Anterior cingulate cortex (tissue), 58 donors: ENCODE measurements at regions not wholly inside any gene's neighbourhood (a gene's known extent, or its start where the extent isn't known, plus 50 kb on each side); places are given as distances from the start of the nearest gene placed in this dataset.
A peak's percentile ranks its signal among the peaks of the same experiment; 100 is the strongest.

Experiments
- DNase-seq, 58 donors: peaks; one replicate each; lab custom pipeline; 2025; lab: John Stamatoyannopoulos, UW

DNA sequence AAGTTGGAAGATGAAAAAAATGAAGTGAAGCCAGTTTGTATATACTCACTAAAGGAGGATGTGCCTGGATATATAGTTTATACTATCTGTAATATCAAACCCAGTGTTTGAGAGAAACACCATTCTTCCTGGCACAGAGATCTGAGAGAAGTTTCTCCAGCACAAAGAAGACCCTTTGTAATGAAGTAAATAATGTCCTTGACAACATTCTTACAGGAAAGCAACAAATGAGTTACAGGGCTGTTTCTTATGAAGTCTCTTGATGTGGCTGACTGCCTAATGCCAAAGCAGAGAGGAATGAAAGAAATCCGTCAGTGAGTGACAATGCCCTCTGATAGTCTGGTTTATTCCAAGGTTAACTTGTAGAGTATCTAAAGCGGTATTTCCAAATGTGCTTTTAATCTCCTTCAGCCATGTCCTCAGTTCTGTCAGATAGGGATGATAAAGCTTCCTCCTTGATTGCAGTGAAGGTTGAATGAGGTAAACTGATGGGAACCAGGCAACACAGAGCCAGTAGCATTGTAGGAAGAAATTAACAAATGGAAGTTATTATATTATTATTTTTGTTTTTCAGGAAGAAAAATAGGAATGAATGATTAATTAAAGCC, 123.1 kb upstream of the ZNF608 start:
- DNase-seq, result no peak

DNA sequence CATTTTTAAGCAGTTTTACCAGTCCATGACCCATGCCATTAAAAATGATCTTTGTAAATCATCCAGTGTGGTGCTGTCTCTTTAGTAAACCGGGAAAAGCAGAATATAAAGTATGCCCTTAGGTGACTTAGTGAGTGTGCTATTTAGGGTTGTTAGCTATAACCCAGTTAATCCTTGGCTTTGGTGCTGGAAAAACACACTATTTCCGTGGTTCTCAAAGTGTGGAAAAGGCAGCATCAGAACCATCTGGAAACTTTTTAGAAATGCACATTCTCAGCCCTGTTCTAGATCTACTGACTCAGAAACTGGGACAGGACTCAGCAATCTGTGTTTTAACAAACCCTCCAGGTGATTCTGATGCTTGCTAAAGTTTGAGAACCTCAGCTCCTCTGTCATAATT, 123.6 kb upstream of the ZNF608 start:
- DNase-seq, result no peak

DNA sequence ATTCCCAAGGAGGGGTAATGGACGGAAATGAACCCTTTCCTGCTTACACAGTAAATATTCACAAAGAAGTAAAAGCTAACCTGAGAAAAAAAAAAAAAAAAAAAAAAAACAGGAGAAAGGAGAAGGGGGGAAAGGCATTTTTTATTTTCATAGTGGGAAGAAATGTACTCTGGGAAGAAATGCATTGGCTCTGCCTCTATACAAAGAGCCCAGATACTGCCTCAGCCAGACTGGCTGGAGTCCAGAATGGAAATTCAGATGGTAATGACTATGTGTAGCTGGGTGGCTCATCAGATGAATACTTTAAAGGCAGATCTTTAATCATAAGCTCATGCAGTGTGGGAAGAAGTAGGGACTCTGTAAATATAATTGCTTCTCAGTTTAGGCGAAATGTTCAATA, 124.9 kb upstream of the ZNF608 start:
- peak in 17 of 58 donors; percentile 5 to 45 (median 18) for DNase-seq

DNA sequence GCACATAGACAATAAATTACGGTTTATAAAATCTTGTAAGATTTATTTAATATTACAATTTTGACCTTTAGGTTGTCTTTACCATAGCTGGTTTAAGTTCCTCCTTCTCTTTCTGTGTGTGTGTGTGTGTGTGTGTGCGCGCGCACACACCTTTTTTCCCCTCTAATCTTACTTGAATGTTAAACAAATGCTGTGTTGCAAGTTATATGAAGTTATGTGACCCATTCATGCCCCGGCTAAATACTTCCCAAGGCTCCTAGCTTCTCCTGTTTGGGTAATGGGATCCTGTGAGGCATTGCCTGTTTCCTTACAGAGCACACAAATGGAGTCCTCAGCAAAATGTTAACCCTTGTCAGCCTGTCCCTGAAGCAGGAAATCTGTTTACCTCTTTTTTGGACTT, 125.6 kb upstream of the ZNF608 start:
- DNase-seq, result no peak

DNA sequence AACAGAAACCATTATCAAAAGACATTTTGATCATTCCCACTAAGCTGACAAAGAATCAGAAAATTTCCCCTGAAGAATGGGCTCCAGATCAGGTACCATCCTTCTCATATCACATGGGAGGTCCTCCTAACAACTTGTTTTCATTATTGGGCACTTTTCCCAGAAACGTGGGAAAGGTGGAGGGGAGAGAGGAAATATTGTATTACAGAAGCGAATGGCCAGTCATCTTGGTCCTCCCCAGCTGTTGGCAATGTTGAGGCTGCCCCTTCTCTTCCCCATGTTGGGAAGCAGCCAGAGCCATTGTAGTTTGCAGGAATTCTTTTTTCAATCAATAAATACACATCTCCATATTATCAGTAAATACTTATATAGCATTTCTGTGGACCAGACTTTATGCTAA, 126.2 kb upstream of the ZNF608 start:
- no peak for DNase-seq

DNA sequence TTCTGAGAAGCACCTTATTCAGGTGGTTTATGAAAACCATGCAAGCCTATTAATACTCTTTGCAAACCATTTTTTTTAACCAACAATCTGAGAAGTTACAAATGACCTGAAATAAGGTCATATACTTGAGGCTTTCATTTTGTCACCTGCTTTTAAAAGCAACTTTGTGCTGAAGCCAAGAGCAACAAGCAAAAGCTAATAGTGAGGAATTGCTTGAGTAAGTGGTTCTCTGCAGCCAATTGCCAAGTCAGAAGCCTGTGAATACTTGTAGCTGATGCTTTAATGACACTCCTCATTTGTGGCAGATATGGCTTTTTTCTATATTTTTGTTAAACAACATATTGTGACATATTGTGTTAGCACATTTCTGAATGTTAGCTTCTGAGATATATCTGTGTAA, 126.7 kb upstream of the ZNF608 start:
- no peak for DNase-seq

DNA sequence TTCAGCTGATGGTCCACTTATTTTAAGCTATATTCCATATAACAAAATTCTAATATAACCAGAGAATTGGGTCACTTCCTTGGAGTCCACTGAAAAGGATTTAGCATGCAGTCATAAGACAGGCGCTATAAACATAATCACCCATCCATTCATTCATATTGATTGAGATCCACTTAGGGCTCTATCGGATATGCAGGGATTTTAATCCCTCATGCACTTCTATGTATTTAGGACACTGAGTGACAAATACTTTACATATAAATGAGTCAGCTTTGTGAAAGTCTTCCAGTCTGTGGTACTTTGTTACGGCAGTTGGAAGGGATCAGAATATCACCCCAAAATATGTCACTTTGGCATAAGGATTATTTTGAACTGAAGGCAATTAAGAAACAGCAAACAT, 127.3 kb upstream of the ZNF608 start:
- no peak for DNase-seq

DNA sequence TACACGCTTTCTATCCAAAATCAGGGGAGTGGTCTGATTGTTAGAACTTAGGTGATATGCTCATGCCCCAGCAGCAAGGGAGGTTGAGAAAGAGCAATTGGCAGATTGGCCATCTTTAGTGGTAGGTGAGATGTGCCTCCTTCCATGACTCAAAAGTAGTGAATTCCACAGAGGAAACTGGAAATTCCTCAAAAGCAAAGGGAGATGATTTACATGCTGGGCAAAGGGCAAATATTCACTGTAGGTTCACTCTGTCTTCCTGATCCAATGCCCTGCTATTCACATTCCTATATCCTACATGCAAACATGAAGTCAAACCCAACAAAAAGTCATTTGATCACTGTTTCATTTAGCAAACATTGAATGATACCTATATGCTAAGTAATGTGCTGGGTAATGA, 130.1 kb upstream of the ZNF608 start:
- no peak for DNase-seq

DNA sequence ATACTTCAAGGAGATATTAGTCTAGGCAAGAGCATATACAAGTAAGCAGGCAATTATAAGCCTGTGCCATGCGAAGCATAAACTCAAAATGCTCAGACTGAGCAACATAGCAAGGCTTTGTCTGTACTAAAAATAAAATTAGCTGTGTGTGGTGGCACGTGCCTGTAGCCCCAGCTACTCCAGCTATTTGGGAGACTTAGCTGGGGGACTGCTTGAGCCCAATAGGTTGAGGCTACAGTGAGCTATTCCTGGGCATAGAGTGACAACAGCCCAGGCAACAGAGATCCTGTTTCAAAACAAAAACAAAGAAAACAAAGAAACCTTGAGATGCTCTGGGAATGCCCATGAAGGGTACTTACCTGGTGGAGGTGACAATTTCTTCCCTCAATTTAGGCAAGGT, 130.5 kb upstream of the ZNF608 start:
- no peak for DNase-seq

DNA sequence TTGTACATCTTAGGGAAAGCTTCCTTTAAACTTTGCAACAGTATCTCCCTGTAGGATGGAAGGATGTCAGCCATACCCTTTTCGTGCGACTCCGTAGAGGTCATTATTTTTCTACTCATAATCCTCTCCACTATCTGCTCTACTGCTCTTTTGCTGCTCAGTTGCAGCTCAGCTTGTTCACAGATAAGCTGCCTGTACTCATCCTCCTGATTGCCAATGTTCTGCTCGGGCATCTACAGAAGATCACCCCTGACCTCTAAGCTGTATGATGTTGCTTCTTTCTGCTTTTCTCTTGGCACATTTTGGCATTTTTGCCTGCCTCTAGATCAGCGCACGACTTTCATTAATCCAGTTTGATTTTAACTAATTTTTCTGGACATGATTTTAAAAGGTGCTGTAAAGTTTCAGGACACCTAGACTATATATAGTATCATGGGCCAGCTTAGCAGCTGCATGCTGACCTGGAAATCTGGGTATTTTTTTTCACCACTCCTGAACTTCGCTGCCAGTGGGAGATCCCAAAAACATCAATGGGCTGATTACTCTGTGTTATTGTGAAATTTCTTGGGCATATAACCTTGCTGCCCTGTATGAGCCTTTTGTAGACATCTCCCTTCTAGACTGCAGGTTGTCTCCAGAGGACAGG, 131.2 kb upstream of the ZNF608 start:
- no peak for DNase-seq

DNA sequence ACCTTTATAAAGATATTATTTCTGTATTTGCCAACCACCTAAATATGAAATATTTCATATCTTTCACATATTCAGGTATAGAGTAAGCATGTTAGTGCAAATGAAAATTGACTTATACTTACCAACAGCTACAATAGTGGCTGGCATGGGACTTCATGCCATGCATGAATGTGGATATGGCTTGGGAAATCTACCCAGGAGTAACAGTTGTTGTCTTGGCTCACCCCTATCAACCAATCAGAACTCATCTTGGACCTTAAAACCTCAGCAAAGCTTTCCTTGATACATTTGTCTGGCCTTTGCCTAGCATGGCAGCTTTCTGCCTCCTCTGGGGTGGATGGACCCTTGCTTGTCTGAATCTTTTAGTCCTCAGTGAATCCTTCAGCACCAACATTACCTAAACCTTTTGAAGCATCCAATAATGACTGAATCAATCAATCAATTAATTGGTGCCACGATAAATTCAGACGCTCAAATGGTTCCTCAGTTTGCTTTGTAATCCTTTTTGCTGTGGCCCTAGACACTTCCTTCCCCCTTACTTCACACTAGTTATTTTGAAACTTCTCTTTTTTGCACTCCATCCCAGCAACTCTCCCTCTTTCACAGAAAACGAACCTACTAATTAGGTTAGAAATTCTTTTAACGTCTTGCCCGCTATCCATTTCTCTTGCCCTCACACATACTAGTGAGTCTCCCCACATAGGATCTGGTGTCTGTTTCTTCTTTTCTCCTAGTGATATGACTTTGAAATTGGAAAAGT, 132.3 kb upstream of the ZNF608 start:
- DNase-seq, result no peak

DNA sequence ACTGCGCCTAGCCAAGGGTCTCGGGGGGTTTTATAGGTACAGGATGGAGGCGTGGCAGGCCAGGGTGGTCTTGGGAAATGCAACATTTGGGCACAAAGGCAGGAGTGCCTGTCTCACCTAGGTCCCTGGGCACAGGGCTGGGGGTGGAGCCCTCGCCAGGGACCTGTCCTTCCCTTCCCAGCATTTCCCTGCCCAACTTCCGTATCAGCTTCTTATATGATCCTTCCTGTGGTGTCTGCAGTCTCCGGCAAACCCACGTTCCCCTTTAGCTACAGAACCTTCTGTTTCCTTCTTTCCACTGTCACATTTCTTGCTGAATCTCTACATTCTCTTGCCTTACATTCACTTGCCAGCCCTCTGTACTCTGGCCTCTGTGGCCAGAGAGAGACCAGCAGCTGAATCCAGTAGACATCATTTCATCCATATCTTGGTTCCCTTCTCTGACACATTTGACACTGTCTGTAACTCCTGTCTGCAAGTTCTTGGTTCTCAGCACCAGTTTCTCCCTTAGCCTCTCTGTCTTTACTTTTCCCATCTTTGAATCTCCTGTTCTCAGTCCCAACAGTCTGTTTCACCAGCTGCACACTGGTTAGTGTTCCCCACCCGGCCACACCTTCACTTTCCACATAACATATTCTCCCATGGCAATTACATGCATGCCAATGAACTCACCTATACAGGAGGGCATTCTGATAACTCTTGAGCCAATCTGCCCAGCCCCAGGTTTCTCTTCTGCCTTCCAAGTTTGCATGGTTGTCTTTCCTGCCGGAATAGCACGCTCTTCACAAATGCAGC, 134.7 kb upstream of the ZNF608 start:
- peak in 2 of 58 donors; percentile 17 to 19 for DNase-seq

DNA sequence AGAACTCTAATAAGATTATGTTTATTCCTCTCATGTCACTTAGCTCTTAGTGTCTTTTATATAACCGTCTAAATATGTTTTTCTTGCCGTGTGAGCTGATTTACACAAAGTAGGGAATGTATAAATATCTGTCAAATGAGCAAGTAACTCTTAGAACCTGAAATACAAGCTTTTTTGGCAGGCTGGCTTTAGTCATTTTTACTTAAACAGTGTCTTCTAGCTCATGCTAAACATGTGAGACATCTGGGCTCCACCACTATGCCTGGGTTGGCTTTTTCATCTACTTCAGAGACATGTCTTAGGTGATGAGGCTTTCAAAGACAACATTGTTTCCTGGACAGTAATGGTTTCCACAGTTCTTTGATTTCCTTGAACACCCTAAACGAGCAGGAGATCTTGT, 137.2 kb upstream of the ZNF608 start:
- no peak for DNase-seq

DNA sequence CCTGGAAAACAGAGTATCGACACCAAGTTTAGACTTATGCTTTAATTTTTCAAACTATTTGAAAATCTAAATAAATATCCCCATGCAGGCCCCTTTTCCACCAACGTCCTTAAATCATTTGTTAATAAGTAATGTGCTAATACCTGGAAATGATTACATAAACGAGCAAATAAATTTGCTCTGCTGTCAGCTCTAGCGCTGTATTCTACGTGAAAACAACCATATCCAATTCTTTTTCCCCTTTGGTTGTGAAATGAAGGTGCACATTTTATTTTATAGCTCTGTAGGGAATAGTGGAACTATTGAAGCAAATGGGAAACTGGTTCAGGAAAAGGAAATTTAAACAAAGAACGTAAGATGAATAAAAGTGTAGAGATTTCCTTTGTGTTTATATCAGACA, 137.7 kb upstream of the ZNF608 start:
- no peak for DNase-seq

DNA sequence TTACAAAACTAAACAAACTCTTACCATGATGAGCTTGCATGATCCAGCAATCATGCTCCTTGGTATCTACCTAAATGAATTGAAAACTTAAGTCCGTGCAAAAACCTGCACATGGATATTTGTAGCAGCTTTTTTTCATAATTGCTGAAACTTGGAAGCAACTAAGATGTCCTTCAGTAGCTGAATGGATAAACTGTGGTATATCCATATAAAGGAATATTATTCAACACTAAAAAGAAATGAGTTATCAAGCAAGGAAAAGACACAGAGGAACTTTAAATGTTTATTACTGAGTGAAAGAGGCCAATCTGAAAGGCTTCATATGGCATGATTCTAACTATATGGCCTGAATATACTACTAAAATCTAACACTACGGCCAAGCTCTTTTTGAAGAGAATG, 139.1 kb upstream of the ZNF608 start:
- DNase-seq, result no peak

DNA sequence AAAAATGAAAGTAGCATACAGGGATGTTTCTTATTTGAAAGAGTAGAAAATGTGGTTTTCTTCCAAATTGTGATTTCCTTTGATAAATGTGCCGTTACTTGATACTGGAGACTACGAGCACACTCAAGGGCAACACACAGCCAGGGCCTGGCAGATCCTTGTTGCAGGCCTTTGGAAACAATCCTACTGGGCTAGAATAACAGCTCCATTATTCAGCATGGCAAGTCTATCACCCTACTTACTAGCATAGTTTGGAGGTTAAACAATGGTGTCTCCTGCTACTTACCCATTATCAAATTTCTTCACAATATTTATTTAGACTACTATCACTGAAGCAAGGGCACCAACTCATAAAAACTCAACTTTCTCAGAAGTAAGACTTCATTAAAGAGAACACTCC, 140.8 kb upstream of the ZNF608 start:
- DNase-seq, result peak in 17 of 58 donors; percentile 6 to 67 (median 21)

DNA sequence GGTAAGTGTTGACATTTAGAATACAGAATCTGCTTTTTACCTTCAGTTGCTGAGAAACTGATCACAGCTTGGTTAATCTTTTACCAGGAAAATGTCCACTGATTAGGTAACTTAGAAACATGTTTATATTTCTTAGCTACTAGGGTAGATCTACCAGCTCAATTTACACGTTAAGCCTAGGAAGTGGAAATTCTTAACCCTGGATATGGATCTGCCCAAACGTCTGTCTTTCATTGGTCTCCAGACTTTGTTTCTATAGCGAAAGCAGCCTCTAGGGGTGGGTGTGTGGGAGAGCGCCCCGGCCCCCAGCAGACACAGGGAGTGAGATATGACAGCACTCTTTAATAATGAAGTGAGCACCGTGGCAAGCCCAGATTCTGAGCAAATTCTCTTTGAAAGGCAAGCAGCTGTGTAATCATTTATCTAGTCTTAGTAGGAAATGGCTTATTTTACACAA, 141.6 kb upstream of the ZNF608 start:
- peak in 5 of 58 donors; percentile 9 to 21 (median 16) for DNase-seq

DNA sequence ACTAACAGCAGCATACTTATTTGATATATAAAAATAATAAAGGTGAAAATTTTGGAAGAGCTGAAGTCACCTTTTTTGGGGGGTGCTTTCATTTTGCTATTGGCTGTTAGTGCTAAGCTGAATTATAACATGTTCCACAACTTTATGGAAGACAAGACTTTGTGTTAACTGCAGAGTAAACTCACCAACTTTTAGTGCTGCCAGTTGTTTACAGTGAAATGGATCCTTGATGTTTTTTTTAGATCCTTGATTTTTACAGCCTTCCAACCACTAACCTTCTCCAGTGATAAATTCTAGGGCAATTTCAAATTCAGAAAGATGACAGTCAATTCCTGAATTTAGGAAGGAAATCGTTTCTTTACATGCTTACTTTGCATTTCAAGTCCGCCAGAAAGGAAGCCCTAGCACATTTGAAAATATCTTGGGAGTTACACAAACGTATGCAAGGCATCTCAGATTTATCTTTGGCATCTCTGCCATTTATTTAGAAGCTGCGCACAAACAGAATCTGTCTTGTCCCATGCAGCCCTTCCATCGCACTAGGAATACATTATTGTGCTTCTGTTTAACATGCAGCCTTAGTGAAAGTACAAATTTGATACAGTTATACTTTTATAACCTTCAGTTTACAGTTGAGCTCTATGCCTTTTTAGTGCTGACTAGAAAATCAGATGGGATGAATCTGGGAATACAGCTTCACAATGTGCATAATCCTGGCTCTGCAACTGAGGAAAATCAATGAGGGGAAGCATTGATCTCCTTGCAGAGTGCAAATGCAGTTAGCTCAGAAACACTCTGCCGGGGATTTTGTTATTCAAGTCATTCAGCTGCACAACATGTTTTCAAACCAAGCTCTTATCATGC, 142.4 kb upstream of the ZNF608 start:
- peak in 2 of 58 donors; percentile 7 to 23 for DNase-seq

DNA sequence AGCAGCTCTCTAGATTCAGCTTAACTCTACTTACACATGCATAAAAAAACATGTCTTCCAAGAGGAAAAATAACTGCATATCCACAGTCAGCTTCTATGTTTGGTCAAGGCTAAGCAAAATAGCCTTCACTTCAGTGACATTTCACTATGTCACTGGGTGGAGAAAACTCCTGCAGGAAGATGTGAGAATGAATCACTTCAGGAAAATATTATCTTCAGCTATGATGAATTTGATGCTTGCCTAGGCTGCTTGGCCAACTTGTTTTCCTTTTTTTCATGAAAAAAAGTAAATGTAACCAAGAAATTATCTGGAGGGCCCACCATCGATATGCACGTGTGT, 143.0 kb upstream of the ZNF608 start:
- no peak for DNase-seq

DNA sequence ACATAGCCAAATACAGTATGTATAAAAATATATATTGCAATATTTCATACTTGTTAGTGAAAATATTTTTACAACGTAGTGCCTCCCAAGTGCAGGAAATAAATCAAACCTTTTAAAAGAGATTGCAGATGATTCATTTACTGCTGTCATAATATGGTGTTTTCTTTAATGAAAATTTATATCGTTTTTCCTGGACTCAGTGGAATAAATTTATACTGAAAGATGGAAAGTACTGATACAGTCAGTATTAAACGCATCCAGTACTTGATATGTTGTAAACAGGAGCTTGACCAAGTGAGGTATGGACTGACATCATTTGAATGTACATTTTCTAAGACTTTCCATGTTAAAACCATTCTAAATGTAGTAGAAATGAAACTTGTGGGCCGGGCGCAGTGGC, 143.4 kb upstream of the ZNF608 start:
- no peak for DNase-seq
